DMS153 (cell line): ENCODE measurements at regions not wholly inside any gene's neighbourhood (a gene's known extent, or its start where the extent isn't known, plus 50 kb on each side); places are given as distances from the start of the nearest gene placed in this dataset.

Source experiments
- DNase-seq: peaks from one replicate; lab custom pipeline; 2025; lab: John Stamatoyannopoulos, UW

DNA sequence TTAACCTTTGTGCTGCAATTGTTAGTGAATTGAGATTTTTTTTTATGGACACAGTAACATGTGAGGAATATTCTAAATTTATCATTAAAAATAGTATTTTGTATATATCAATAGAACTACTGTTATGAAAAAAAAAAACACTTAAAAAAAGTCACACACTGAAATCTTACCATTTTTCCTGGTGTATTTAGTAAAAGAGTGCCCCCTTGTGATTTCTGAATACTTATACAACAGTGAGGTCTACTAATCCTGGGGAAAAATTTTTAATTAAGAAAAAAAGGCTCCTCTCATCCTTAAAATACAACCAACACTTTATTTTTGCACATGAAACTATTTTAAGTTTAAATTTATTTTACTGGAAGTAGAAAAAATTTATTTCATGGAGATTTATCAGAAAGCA lies 56.4 kb upstream of the SPOCK3 start:
- peak; percentile 22 for DNase-seq

DNA sequence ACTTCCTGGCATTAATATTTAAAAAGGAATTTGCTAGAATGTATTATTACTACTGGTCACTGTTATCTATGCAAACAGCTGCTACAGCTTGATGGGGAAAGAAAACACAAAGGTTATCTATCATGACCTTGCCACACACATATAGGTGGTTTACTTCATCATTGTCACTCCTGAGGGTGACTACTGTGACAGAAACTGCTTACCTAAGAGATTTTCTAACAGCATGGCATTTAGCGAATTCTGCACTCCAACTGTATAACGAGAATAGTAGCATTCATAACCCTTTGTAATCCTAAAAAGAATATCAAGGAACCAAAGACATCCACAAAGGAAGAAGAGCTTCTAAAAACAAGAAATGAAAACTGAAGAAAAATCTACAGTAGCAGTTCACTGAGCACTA lies 74.6 kb upstream of the SPOCK3 start:
- no peak for DNase-seq

DNA sequence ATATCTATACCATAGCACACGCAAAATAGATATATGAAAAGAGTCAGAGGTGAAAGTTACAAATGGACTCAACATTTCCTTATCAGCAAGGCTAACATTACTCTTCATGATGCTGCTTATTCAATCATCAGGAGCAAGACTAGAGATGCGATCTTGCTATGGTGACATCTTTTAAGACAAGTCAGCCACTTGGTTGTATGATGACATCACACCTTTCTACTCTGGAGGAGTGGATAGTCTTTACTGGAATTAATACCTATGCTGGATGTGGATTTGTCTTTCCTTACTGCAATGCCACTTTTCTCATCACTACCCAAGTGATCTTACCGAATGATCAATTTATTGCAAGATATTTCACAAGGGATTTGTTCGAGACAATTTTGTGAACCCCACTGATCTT lies 87.0 kb upstream of the SPOCK3 start:
- no peak for DNase-seq

DNA sequence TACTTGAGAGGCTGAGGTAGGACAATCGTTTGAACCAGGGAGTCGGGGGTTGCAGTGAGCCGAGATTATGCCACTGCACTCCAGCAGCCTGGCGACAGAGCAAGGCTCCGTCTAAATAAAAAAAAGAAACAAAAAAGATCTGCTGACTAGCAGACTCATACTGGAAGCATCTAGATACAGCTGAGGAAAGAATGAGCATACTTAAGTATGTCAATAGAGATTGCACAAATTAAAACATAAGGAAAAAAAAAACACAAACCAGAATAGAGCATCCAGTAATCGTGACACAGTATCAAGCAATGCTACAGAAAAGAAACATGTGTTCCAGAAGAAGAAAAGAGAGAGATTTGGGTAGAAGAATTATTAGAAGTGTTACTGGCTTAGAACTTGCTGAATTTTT lies 105.5 kb upstream of the SPOCK3 start:
- no peak for DNase-seq

DNA sequence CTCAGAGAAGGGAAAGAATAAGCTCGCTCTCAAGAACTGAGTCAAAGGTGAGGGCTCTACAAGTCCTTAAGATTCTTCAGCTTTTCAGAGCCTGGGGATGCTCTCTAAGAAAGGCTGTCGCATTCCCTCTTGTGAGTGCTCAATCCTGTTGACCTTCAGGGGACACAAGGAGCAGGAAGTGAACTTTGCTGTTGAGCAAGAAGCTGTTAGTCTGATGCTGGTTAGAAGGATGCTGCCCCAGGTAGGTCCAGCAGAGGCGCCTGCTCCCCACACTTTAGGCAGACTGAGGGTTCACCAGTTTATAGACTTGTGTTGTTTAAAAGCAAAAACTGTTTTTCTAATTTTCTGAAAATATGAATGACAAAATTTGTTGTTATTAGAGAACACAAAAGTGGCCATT lies 125.4 kb upstream of the SPOCK3 start:
- DNase-seq = no peak

DNA sequence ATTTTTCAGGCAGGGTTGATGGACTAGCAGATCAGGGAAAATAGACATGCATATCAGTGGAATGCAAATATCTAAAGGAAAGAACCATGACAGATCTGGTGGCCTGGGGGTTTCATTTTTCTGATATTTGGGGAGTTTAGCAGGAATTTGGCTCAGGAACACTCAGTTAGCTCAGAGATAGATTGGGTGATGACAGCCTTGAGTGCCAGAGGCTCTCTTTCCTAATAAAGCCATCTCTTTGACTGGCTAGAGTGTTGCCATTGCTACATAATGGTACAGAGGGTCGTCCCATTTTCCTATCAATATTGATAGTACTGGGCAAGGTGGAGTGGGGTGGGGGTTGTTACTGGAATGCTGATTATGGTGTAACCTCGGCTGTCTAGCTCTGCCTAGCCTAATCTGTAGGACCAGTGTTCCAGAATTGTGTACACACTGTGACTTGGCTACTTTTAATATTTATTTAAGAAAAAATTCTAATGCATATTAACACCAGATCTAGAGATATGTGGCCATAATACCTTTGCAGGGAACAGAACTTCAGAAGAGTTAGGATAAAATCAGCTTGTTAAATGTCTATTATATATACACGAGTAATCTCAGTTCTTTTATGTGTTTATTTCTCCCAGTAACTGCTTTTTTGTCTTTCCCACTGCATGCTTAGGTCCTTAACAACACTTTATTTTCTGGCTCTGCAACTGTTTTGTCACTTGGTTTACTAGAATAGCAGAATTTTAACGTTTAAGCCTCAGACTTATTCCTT lies 145.0 kb upstream of the SPOCK3 start:
- DNase-seq = no peak

DNA sequence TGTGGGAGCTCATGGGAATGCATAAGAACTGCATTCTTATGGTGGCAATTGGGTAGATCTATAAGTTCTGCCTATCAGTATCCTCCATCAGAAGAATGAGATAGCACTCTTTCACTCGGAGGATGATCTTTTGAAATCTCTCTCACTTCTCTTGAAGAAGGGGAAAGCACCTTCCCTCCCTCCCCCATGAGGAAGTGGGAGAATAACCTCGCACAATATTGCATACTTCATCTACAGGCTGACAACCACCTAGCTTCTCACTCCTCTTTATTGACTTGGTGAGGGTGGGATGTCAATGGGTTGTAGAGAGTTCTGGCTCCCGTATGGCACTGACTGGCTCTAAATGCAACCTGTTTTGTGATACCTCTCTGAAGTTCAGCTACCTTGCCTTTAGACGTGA lies 146.7 kb upstream of the SPOCK3 start:
- DNase-seq = no peak

DNA sequence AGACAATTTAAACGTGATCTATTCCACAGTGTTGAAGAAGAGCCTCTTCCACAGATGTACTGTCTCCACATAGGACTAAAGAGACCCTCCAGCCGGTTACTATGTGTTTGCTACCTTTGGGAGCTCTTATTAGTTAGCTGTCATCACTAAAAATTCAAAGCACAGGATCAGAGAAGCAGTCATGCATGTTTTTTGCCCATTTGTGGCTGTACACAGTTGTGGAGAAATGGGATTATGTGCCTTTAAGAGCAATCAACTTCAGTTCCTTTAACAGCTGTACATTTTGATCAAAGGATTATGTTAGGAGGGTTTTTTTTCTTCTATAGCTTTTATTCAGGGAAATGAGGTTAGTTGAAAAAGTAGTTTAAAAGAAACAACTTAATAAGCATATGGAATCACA lies 149.0 kb upstream of the SPOCK3 start:
- DNase-seq = no peak

DNA sequence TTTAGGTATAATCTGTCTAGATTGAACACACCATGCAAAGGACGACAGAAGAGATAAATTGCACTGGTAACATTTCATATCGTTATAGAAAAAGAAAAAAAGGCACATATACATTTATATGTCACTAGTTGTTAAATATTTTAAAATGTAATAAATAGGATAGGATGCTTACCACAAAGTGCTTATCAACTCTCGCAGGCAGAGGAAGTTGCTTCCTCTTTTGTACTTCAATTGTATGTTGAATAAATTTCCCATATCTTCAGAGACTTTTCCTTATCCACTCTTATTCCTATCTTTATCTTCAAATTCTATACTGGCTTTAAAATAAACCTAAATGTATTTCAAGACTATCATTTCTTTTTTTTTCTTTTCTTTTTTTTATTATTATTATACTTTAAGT lies 163.3 kb upstream of the SPOCK3 start:
- DNase-seq = no peak

DNA sequence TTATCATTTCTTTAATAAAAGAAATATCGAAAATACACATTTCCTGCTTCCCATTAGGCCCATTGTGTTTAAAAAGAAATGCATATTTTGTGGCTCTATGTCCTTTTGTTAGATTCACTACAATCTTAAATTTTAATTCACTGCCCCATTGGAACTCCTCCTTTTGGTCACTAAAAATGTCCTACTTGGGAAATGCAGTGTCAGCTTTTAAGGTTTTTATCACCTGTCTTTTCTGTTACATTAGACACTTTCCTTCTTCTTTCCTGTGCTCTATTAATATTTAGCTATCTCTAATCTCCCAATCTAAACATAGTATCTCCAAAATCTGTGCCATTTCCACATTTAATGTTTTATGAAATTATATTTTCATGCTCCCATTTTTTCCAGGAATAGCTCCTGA lies 164.9 kb upstream of the SPOCK3 start:
- no peak for DNase-seq

DNA sequence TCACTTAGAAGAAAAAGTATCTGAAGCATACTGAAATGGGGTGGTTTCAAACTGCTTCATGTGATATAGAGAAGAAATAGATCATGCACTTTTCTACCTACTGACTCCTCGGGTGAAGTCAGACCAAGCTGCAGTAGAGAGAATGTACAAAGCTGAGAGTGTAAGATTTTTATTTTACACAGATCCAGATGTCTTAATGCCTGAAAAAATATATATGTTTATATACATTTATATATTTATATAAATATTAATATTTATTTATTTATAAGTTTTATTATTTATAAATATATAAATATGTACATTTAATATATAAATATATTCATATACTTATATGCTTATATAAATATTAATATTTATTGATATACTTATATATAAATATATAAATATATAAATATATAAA lies 171.9 kb upstream of the SPOCK3 start:
- no peak for DNase-seq

DNA sequence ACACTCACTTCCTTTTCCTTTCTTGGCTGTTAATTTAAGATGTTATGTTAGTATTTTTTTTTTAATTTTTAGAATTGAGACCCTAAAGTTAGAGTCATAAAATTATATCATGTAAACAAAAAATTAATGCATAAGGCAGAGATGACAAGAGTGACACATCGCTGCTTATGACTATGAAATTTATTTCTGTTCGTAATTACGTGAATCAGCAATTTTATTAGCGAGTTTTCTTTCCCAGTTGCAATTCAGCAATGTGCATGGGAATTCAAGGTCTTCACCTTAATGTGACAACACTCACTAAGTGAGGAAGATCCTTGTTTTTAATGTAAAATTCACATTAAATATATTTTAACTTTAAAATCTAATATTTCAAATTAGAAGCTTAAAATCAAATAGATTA lies 181.2 kb upstream of the SPOCK3 start:
- no peak for DNase-seq

DNA sequence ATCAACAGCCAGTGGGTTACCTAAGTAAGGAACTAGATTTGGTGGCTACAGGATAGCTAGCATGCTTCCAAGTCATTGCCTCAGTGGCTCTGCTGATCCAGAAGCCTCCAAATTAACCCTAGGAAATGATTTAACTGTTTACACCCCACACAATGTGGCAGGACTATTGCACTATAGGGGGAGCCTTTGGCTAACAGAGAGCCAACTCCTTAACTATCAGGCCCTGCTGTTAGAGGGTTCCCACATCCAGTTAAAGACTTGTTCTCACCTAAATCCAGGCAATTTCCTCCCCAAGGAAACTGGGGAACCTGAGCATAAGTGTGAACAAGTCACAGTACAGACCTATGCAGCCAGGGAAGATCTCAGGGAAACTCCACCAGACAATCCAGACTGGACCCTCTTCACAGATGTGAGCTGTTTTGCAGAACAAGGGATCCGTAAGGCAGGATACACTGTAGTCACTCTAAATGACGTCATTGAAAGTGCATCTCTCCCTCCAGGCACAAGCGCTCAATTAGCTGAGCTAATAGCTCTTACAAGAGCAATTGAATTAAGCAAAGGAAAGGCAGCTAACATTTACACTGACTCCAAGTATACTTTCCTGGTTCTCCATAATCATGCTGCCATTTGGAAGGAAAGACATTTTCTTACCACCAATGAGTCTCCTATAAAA lies 185.3 kb upstream of the SPOCK3 start:
- no peak for DNase-seq

DNA sequence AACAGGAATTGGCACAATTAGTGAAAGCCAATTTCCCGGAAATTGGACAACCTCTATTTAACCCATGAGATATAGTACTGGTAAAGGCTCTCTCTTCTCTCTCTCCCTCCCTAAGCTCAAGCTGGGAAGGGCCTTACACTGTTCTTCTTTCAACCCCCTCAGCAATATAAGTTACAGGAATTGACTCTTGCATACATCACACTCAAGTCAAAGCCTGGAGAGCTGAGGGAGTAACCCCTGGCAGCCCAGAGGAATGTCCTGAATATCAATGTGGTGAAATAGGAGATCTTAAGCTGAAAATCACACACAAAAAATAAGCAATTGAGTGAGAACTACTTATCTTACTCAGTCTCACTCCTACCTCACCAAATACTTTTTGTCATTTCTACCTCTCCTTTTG lies 186.9 kb upstream of the SPOCK3 start:
- no peak for DNase-seq

DNA sequence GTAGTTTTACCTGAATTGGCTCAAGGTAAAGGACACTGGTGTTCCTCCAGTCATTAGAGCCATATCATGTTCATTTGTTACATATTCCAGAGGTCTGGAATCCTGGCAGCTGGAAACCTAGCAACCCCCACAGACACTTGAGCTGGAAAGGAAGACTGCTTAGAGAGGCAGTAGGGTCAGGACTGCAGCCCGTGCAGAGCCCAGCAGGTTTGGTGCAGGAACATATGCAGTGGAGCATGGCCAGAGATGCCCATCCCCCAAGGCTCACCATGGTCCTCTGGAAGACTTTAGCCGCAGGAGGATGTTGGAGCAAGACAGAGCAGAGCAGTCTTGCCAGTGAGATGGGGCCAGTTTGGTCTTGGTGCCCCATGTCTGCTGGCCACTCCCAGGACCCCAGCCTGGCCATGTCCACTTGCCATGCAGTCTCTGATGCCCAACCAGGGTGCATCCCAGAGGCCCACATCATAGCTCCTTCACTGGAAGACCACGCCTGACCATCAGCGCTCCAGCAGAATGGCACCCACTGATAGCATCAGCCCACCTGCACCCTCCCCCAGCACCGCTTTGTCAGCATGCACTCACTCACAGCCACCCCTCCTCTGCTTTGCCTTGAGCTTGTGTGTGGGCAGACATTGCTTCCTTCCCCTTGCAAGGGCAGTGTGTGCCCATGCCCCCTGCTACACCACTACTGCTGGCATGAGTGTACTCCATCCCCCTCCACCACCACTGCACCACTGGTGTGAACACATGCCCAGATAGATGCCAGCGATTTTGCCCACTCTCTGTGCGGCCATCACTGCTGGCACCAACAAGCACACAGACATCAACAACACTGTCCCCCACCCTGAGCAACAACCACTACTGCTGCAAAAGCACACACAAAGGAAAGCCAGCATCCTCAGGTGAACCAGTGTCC lies 190.3 kb upstream of the SPOCK3 start:
- DNase-seq = no peak

DNA sequence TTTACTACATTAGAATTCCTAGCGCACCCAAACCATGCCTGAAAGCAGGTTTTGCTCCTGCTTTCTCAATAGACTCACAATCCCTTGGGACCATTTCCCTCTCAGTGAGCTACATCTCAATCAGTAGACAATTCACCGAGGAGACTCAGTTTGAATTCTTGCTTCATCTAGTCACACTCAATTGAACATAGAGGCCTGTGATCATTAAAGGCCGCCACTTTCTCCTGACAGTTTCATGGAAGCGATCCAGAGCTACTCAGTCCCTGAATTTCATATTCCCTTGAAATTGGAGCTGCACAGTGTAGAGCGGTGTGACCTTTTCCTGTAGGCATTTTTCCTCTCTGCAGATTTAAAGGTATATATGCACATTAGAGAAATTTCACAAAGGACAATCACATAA lies 193.9 kb upstream of the SPOCK3 start:
- no peak for DNase-seq

DNA sequence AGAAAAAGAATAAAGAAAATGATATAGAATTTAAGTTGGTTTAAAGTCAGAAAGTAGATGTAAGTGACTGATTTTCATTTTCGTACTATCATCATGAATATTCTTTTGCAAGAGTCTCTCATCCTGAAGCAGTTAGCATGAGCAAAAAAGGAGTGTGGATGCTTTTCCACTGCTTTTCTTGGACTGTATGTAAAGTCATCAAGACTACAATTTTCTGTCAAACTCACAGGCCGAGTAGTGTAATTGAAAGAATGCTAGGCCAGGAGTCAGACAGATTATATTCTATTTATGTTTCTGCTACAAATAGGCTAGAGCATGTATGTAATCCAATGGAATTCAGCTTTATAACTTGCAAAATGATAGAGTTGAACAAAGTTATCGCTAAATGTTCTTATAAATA lies 197.1 kb upstream of the SPOCK3 start:
- DNase-seq = no peak

DNA sequence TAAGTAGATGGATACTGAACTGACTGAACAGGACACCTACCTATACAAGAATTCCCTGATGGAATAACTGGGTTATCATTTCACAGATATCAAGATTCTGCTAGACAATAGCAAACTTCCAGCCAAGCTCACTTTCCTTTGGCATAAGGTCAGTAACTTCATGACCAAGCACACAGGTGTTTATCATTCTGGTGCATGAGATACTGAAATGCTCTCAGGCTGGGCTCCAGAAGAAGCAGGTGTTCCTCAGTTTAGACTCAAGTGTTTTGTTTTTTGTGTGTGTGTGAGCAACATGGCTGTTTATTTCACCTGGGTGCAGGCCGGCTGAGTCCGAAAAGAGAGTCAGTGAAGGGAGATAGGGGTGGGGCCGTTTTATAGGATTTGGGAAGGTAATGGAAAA lies 201.5 kb upstream of the SPOCK3 start:
- no peak for DNase-seq

DNA sequence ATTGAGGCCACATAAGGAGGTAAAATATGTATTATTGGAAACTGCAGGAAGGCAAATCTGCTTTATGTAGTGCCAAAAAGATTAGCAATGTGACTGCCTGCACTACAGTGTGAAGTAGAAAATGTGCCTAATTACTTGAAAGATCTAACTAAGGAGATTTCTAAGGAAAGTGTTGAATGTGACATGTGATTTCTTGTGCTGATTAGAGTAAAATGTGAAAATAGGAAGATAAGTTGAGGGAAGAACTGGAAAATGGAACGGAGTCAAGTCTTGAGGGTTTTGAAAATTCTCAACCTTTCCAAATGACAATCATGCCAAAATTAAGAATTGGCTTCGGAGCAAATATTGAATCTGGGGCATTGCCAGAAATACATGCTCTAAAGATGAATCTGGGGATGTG lies 209.5 kb upstream of the SPOCK3 start:
- no peak for DNase-seq

DNA sequence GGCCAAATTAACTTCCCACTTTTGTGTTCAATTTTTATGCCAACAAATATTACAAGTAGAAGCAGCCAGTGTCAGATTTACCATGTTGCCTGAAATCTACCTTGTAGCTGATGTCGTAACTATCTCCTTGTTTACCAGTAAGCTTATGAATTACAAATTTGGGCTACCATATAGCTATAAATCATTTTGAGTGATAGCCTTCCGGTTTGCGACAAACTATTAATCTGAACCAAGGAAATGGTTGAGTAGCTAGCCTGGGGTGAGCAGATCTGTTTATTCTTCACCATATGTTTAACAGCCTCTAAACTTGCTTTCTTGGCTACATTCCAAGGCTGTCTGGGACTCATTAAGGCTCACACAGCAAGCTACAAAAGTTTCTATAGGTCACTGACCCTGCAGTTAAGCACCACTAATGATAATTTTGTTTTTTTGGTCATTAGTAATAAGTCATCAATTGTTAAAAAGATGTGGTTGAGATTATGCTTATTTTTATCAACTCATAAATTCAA lies 218.7 kb upstream of the SPOCK3 start:
- DNase-seq = no peak

DNA sequence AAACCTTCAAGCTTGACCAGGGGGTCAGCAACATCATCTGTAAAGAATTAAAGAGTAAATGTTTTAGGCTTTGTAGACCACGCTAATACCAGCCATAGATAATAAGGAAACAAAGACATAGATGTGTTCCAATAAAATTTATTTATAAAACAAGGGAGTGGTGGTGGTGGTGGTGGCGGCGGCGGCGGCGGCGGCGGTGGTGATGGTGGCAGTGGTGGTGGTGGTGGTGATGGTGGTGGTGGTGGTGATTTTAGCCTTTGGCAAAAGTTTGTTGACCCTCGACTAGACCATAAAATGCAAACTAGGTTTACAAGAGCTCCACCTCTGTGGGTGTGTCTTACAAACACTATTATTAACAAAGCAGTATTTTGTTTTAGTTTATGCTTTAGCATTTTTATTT lies 222.3 kb upstream of the SPOCK3 start:
- no peak for DNase-seq

DNA sequence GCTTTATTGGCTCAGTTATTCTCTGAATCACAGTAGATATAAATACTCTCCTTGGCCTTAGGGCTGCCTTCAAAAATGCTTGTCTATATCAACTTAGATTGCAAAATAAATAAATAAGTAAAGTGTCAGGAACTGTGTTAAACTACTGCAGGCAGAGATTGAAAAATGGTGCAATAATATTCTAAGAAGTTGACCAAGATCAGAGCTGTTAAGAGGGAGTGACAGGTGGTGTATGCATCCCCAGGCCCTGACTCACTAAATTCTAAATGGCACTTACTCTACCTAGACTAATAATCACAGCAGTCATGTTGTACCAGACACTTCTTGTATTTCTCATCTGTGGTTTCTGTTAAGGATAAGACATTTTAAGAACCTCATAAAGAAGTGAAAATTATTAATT lies 235.1 kb upstream of the SPOCK3 start:
- no peak for DNase-seq

DNA sequence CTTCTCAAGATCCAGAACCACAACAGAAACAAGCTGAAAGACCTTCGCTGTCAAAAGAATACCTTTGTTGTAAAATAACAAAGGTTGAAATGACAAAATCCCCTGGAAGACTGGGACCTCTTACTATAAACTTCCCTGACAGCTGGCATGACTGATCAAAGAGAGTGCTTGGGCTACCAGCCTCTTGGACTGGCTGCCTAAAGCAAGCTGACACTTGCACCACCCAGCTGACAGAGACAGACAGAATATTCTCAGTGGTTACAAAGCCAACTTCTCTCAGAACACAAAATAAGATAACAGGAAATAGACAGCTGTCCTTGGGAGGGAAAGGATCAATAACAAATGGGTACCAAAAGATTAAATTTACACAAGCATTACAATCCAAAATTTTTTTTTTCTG lies 241.7 kb upstream of the SPOCK3 start:
- no peak for DNase-seq
